ENCODE measurements at regions not wholly inside any gene's neighbourhood (a gene's known extent, or its start where the extent isn't known, plus 50 kb on each side); places are given as distances from the start of the nearest gene placed in this dataset.
"Not testable (repeated sequence)": the region's sequence is repeated elsewhere in the genome, so short reads cannot be mapped to it uniquely, and the experiment has no call there.

DNA sequence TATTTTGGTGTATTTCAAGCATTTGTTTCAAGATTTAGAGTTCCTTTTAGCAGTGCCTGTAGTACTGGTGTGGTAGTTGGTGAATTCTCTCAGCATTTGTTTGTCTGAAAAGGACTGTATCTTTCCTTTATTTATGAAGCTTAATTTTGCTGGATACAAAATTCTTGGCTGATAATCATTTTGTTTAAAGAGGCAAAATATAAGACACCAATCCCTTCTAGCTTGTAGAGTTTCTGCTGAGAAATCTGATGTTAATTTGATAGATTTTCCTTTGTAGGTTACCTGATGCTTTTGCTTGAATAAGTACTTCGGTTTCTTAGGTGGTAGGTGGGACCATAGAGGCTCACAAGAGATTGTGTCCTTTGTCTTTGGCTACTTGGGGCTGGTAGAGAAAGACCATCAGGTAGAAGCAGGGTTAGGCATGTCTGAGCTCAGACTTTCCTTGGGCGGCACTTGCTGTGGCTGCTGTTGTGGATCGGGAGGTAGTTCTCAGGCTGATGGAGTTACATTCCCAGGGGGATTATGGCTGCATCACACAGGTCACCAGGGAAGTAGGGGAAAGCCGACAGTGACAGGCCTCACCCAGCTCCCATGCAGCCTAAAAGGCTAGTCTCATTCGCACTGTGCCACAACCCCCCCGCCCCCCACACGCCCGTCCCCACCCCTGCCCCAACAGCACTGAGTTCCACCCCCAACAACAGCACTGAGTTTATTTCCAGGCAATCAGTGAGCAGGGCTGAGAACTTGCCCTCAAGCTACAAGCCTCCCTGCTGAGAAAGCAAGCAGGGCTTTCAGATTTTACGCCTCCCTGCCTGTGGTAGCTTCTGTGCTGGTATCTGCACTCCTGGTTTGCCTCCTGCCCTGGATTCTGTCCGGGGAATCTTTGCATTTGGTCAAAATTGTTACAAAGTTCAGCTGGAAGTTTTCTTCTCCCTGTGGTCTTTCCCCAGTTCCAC lies 127.1 kb upstream of the GLRA1 start:
- no peak for DNase-seq (ENCODE audit: low read depth)

DNA sequence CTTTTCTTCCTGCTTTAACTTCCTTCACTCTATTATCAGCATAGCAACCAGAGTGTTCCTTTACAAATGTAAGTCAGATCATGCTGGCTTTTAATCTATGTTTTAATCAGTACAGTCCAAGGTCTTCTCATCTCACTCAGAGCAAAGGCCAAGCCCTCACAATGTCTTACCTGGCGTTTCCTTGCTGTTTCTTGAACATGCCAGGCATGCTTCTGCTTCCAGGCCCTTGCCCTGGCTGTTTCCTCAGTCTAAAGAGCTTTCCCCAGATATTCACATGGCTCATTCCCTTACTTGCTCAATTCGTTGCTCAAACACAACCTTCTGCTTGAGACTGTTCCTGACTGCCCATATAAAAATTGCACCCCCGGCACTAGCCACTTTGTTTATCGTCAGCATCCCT lies 121.7 kb upstream of the GLRA1 start:
- DNase-seq (ENCODE audit: low read depth) = no peak

DNA sequence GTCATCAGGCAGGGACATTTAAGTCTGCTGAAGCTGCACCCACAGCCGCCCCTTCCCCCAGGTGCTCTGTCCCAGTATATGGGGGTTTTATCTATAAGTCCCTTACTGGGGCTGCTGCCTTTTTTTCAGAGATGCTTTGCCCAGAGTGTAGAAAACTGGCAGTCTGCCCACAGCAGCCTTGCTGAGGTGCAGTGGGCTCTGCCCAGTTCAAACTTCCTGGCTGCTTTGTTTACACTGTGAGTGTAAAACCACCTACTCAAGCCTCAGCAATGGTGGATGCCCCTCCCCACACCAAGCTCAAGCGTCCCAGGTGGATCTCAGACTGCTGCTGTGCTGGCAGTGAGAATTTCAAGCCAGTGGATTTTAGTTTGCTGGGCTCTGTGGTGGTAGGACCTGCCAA lies 114.2 kb upstream of the GLRA1 start:
- not testable (repeated sequence) for DNase-seq (ENCODE audit: low read depth)

DNA sequence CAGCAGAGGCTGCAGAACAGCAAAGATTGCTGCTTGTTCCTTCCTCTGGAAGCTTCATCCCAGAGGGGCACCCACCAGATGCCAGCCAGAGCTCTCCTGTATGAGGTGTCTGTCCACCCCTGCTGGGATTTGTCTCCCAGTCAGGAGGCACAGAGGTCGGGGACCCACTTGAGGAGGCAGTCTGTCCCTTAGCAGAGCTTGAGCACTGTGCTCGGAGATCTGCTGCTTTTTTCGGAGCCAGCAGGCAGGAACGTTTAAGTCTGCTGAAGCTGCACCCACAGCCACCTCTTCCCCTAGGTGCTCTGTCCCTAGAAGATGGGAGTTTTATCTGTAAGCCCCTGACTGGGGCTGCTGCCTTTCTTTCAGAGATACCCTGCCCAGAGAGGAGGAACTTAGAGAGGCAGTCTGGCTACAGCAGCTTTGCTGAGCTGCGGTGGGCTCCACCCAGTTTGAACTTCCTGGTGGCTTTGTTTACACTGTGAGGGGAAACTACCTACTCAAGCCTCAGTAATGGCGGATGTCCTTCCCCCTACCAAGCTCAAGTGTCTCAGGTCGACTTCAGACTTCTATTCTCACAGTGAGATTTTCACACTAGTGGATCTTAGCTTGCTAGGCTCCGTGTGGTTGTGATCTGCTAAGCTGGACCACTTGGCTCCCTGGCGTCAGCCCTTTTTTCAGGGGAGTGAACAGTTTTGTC lies 101.8 kb upstream of the GLRA1 start:
- DNase-seq (ENCODE audit: low read depth) = not testable (repeated sequence)

DNA sequence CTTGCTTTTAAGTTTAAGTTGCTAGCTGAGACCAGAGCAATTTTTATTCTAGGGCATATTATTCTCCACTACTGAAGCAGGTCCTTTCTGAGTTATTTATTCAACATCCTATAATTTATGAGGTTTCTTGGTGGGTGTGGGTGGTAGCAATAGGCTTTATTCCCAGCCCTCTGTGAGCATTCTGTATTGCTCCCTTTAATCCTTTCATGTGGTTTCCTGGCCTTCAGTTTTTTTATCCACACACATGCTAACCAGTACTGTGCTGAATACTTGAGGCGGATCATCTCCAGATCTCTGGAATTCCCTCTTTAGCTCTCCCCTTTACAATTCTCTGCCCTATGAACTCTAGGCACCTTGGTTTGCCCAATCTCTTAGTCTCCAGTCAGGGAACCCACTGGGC lies 91.8 kb upstream of the GLRA1 start:
- DNase-seq (ENCODE audit: low read depth) = no peak

DNA sequence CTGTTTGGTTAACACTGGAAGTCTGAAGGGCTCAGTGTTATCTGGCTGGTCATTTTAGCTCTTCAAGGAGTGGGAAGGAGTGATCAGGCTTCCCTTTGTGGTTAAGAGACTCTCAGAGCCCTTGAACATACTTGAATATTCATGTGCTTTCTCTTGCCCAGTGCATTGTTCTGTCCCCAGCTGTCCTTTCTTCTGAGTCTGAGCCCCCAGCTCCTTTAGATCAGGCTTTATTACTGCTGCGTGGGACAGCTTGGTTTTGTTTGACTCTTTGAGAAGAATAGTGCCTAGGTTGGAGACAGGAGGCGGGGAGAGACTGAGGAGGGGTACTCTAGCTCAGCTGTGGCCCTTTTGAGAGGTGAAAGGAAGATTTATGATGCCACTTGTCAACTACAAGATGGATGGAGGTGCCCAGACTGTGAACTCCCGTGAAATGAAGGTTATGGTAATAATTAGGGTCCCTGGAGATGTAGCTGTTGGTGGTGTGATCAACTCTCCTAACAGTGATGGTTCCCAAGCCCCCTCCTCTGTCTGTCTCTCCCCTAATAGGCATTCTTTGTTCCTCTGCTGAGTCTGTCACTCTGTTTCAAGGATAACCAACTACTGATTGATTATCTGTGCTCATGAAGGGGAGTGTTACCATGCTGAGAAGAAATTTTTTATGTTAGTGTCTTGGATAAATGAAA lies 83.1 kb upstream of the GLRA1 start:
- DNase-seq (ENCODE audit: low read depth) = no peak

DNA sequence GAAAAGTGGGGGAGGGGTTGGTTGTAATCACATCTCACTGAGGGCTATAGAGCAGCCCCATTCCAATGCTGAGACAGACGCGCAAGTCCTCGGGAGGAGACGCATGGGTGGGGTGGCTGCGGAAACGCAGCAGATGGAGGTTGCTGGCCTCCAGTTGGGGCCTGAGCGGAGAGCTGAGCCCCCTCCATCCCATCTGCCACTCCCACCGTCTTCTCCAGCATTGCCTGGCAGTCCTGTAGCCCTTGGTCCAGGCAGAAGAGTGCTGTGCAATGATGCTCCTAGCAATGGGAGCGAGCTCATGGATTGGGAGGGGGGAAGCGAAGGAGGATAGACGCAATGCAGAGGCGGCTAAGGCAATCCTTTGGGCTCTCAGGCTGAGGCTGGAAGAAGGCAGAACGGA lies 79.4 kb upstream of the GLRA1 start:
- DNase-seq (ENCODE audit: low read depth) = no peak

Data from M059J (cell line).